Nephron (organoid): ENCODE measurements at regions not wholly inside any gene's neighbourhood (a gene's known extent, or its start where the extent isn't known, plus 50 kb on each side); places are given as distances from the start of the nearest gene placed in this dataset.
A peak's percentile ranks its signal among the peaks of the same experiment; 100 is the strongest.

Experiments used
- H3K27ac Mint-ChIP-seq, 3 experiments: 2 replicates each; pipeline ENCODE4 v1.8.0; 2020; ENCODE audit warnings: mixed read lengths in 3 of 3, mild to moderate bottlenecking in 2 of 3, moderate library complexity in 1 of 3
- H3K27me3 Mint-ChIP-seq: 2 replicates; pipeline ENCODE4 v1.8.0; 2021; ENCODE audit warnings: low read depth, mild to moderate bottlenecking, moderate library complexity, mixed read lengths
- H3K36me3 Mint-ChIP-seq: 2 replicates; pipeline ENCODE4 v1.8.0; 2020; ENCODE audit warnings: low read depth, mixed read lengths
- H3K4me1 Mint-ChIP-seq: 2 replicates; pipeline ENCODE4 v1.8.0; 2020; ENCODE audit warnings: mixed read lengths
- H3K4me3 Mint-ChIP-seq, 3 experiments: 2 replicates each; pipeline ENCODE4 v1.8.0; 2020; ENCODE audit warnings: mild to moderate bottlenecking in 3 of 3, mixed read lengths in 3 of 3, moderate library complexity in 2 of 3
- H3K9me3 Mint-ChIP-seq: 2 replicates; pipeline ENCODE4 v1.8.0; 2020; ENCODE audit warnings: mixed read lengths
- TF ChIP-seq, protein P1 (sequence below), 3 experiments: fragments of 200-600 bp; sonication (generic); IDR thresholded peaks; one replicate each; pipeline ENCODE4 v1.5.0; 2021; ENCODE audit warnings: antibody characterized with exemption in 3 of 3; ENCODE audit not compliant: unreplicated experiment in 3 of 3

DNA sequence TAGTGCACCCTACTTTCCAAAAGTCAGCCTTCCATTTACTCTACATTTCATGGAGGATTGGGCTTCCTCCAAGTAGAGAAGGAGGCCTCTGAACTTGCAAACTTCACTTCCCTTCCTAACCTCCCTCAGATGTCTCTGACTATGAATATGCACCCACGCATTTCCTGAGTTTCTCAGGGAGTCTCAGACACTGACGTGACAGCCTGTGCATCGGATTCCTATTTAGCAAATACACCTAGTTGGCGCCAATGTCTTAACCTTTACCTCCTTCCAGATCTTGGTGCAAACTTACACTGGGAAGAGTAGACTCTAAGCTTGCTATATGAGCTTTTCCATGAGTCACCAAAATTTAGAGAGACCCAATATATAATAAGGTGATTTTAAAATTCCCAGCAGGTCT lies 920.1 kb upstream of the AUTS2 start:
- TF ChIP-seq, protein P1, sequence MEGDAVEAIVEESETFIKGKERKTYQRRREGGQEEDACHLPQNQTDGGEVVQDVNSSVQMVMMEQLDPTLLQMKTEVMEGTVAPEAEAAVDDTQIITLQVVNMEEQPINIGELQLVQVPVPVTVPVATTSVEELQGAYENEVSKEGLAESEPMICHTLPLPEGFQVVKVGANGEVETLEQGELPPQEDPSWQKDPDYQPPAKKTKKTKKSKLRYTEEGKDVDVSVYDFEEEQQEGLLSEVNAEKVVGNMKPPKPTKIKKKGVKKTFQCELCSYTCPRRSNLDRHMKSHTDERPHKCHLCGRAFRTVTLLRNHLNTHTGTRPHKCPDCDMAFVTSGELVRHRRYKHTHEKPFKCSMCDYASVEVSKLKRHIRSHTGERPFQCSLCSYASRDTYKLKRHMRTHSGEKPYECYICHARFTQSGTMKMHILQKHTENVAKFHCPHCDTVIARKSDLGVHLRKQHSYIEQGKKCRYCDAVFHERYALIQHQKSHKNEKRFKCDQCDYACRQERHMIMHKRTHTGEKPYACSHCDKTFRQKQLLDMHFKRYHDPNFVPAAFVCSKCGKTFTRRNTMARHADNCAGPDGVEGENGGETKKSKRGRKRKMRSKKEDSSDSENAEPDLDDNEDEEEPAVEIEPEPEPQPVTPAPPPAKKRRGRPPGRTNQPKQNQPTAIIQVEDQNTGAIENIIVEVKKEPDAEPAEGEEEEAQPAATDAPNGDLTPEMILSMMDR (IDR thresholded peaks at IDR 0.05; ENCODE audit: unreplicated experiment in 3 of 3) = no peak
- Mint-ChIP-seq H3K27ac (peak overlapping the region in 1 of 3 experiments; percentile 14), H3K27me3 (no peaks in the 10 kb centered on the region), H3K4me3 (peak overlapping the region in 1 of 3 experiments; percentile 6), H3K36me3 (no peaks in the 10 kb centered on the region), H3K9me3 (peaks cover 11% of the 10 kb centered on the region), H3K4me1 (peaks cover 26% of the 10 kb centered on the region)

DNA sequence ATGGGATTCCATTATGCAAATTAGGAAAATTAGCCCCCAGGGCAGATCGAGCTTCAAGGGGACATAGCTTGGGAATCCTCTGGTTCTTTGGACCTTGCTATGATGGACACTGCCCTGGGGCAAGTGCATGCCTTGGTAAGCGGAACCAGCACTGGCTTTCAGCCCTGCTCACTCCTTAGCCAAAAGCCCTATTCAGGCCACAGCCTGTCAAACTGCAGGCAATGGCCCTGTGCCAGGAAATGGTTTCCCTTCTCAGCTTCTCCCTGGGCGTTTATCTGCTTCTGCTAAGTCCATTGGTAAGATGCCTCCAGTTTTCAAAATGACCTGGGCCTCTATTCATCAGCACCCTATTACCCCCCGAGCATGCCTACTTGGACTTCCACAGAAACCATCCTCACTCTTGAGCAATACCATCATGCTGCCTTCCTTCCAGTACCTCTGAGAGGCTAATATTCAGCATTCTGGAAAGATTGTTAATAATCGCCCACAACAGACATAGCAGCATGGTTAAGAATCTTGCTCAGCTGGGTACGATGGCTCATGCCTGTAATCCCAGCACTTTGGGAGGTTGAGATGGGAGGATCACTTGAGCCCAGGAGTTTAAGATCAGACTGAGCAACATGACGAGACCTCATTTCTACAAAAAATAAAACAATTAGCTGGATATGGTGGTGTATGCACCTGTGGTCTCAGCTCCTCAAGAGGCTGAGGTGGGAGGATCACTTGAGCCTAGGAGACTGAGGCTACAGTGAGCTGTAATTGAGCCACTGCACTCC lies 918.6 kb upstream of the AUTS2 start:
- no peak overlapping the region for H3K4me3 Mint-ChIP-seq
- H3K9me3 Mint-ChIP-seq = peaks cover 7% of the 10 kb centered on the region
- H3K4me1 Mint-ChIP-seq = peaks cover 30% of the 10 kb centered on the region
- TF ChIP-seq, protein P1 (IDR thresholded peaks at IDR 0.05; ENCODE audit: unreplicated experiment in 3 of 3) = no peak
- H3K27me3 Mint-ChIP-seq = peaks cover 3% of the 10 kb centered on the region
- no peaks in the 10 kb centered on the region for H3K36me3 Mint-ChIP-seq
- H3K27ac Mint-ChIP-seq = no peak overlapping the region

DNA sequence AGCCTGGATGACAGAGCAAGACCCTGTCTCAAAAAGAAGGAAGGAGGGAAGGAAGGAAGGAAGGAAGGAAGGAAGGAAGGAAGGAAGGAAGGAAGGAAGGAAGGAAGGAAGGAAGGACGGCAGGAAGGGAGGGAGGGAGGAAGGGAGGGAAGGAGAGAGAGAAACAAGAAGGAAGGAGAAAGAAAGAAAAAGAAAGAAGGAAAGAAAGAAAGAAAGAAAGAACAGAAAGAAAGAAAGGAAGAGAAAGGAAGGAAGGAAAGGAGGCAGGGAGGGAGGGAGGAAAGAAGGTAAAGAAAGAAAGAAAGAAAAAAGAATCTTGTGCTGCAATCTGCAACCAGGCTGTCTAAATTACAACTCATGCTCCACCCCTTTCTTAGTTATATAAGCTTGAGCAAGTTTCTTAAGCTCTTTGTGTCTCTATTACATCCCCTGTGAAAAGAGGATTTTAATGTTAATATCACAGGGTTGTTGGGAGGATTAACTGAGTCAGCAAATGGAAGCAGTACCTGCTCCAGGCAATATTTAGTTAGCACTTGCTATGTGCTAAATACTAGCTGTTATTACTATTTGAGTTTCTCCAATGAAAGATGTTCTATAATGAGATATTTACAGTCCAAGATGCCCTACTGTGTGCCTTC lies 917.9 kb upstream of the AUTS2 start:
- H3K27ac Mint-ChIP-seq = no peak overlapping the region

DNA sequence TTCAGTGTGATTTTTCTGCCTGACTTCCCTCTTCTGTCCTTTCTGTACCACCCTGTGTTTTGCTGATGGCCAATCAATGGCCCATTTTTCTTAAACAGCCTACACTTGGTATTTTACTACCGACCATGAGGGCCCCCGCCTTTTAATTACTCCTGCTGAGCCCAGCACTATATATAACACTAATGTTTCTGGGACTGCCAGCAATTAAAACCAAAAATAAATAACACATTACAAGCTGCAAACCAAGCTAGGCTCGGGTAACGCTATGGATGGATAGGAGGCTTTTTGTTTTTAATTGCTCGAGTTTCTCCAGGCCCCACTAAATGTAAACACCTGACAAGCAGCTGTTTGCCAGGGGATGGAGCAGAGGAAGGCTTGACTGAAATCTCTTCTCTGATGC lies 915.4 kb upstream of the AUTS2 start:
- Mint-ChIP-seq H3K36me3 (no peaks in the 10 kb centered on the region), H3K4me1 (peaks cover 29% of the 10 kb centered on the region), H3K27me3 (peaks cover 3% of the 10 kb centered on the region), H3K27ac (peak overlapping the region in 1 of 3 experiments; percentile 66), H3K9me3 (peaks cover 2% of the 10 kb centered on the region), H3K4me3 (no peak overlapping the region)
- TF ChIP-seq, protein P1 (IDR thresholded peaks at IDR 0.05; ENCODE audit: unreplicated experiment in 3 of 3) = no peak

More for the DNA sequence above, 917.9 kb upstream of the AUTS2 start:
- TF ChIP-seq, protein P1 (IDR thresholded peaks at IDR 0.05; ENCODE audit: unreplicated experiment in 3 of 3) = no peak
- Mint-ChIP-seq H3K27me3 (peaks cover 3% of the 10 kb centered on the region), H3K9me3 (peaks cover 7% of the 10 kb centered on the region), H3K4me3 (no peak overlapping the region), H3K4me1 (peaks cover 35% of the 10 kb centered on the region), H3K36me3 (no peaks in the 10 kb centered on the region)

DNA sequence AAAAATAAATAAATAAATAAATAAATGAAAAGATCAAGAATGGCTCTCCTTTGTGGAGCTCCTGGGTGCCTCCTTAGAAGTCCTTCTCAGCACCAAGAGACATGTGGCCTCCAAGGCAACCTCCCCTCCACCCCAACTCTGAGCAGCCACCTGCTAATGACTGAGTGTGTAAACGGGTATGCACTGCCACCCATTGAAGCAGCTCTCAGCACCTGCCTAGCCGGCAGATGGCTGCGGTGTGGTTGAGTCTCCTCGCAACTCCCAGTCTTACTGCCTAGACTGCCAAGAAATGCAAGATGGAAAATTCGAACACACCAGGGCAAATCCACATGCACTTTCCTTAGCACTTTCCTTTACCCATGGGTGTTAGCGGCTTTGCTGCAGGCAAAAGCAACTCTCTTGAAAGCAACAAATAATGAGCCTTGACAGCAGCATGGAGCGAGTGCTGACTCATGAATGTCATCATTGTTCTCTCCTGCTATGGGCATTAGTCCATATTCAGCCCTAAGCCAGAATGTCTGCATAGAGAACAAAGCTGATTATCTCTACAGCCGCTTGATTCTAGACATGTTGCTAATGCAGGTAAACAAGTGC lies 913.9 kb upstream of the AUTS2 start:
- Mint-ChIP-seq H3K27ac (no peak overlapping the region), H3K9me3 (peaks cover 2% of the 10 kb centered on the region), H3K4me1 (peaks cover 23% of the 10 kb centered on the region), H3K36me3 (no peaks in the 10 kb centered on the region), H3K27me3 (peaks cover 13% of the 10 kb centered on the region), H3K4me3 (no peak overlapping the region)
- TF ChIP-seq, protein P1 (IDR thresholded peaks at IDR 0.05; ENCODE audit: unreplicated experiment in 3 of 3) = no peak
